ENCODE measurements at regions not wholly inside any gene's neighbourhood (a gene's known extent, or its start where the extent isn't known, plus 50 kb on each side); places are given as distances from the start of the nearest gene placed in this dataset.
"Not testable (repeated sequence)": the region's sequence is repeated elsewhere in the genome, so short reads cannot be mapped to it uniquely, and the experiment has no call there.

DNA sequence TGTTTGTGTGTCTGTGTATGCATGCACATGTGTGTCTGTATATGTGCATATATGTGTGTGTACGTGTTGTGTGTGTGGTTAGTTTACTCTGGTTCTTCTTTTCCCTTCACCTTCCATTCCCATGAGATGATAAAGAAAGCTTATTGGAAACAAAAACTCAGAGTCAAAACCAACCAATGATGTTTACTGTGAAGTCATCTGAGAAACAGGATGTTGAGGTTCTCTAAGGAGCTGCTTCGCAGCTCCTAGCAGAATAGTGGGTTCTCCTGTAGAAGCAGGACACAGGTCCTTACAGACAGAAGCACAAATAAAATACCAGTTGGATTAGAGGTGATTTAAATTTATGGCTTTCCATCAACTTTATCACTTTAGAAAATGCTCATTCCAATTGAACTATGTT lies 256.1 kb upstream of the PLET1 start:
- no peak for DNase-seq

DNA sequence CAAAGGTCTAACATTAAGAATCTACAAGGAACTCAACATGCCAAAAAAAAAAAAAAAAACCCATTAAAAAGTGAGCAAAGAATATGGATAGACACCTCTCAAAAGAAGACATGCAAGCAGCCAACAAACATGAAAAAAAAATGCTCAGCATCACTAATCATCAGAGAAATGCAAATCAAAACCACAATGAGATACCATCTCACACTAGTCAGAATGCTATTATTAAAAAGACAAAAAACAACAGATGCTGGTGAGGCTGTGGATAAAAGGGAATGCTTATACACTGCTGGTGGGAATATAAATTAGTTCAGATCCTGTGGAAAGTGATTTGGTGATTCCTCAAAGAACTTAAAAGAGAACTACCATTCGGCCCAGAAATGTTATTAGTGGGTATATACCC lies 257.7 kb upstream of the PLET1 start:
- DNase-seq, result no peak

DNA sequence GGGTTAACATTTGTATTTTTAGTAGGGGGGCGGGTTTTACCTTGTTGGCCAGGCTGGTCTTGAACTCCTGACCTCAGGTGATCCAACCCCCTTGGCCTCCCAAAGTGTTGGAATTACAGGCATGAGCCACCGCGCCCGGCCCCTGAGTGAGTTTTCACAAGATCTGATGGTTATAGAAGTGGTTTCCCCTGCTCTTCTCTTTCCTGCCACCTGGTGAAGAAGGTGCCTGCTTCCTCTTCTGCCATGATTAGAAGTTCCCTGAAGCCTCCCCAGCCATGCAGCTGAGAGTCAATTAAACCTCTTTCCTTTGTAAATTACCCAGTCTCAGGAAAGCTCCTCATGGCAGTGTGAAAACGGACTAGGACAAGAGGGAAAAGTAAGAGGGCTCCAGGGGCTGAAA lies 259.1 kb upstream of the PLET1 start:
- DNase-seq, result no peak

DNA sequence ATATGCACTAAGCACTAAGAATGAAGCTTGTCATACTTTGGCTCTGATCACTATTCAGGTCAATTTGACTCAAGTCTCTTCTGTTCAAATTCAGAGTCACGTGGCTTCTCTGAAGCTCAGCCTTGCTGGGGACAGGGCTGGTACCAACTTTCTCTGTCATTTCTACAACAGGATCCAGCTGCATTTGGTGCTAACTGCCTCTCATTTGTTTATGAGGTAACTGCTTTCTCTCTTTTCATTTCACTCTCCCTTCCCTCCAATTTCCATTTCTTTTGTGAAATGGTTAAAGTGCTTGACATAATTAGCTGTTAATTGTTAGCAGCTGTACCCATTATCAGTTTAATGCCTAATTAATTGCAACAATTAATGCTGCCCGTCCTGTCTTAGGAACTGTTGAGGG lies 259.7 kb upstream of the PLET1 start:
- DNase-seq, result no peak

DNA sequence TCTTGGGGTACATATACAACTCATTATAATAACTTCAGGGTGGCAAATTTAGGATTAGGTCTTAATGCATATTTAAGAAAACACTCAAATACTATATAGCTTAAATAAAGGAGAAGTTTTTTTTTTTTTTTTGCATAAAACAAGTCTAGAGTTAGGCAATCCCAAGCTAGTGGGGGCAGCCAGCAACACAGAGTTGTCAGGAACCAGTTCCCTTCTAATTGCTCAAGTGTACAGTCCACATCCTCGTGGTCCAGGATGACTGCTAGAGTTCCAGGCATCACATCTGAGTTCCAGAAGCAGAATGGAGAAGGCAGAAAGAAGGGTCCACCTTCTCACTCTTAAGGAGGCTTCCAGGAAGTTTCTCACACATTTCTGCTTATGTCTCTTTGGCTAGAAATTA lies 261.9 kb upstream of the PLET1 start:
- DNase-seq, result no peak

DNA sequence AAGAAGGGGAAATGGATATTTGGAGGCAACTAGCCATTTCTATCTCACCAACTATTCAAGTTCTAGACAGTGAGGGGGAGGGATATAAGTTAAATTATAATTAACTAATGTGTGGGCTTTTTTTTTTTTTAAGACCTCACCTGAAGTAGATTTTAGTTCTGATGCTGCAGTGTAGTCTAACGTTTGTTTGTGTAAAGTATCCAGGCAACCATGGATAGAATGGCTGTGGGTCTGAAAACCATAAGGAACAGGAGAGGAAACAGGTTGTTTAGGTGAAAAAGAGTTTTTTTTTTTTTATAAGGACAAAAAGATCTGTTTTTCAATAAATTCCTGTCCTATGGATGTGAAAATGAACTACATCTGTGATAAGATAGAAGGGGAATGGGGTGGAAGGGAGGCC lies 262.4 kb upstream of the PLET1 start:
- no peak for DNase-seq

DNA sequence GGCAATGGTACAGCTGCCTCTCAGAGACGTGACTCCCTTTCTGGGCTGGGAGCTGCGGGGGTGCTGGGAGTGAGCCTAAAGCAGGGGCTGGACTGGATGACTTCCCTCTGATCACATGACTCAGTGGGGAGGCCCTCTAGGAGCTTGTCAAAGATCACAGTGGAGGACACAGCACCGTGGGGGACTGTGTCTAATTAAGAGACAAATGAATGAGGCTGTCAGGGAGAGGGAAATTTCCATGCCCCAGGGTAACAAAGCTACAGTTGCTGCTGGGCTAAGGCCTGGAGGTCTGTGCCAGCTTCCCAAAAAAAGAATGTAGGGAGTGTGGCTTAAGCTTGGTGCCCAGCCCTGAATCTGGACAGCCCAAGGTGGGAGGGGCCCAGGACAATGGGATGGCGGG lies 262.8 kb upstream of the PLET1 start:
- DNase-seq, result no peak

DNA sequence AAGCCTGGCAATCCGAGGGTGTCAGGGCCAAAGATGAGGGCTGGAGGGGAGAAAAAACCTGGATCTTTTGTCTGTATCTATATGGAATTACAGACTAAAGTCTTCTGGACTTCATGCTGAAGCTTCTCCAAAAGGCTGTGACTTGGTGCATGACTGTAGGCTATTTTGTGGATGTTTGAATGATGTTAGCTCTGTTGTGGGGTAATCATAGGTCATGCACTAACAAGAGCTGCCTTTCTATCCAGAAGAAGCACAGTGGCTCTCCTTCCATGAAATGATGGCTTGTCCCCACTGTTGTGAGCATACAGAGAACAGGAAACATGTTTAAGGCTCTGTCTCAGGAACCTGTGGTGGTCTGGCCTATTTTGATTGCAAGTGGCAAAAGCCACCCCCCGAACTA lies 263.3 kb upstream of the PLET1 start:
- DNase-seq, result no peak

DNA sequence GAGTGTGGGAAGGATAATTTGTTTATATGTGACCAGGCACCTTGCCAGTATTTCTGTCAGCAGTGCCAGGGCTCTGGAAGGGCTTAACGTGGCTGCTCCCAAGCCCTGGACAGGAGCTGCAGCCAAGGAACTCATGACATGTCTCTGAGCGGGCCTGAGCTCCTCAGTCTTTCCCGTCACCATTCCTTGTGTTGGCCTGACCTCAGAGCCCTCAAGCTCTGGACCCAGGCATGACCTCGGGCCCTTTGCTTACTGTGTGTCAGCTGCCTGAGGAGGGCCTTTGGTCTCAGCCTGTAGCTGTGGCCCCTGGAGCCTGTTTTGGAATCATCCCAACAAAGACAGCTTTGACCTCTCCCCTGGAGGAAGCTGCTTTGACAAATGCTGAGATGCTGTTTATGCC lies 264.1 kb upstream of the PLET1 start:
- no peak for DNase-seq

DNA sequence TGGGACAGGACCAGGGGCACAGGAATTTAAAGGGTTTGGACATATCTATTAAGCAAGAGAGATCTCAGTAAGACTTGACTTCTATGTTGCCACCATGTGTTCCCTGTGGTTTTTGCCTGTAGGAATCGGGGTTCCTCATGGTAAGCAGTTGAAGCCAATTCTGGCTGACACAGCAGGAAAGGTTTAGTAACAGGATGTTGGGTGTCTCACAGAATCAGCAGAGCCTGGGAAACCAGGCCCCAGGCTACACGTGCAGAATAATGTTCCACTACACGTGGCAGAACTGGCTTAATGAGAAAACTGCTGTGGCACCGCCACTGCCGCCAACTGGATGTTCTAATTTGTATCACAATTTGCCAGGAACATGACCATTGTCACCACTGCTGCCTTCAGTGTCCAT lies 264.6 kb upstream of the PLET1 start:
- DNase-seq, result no peak

DNA sequence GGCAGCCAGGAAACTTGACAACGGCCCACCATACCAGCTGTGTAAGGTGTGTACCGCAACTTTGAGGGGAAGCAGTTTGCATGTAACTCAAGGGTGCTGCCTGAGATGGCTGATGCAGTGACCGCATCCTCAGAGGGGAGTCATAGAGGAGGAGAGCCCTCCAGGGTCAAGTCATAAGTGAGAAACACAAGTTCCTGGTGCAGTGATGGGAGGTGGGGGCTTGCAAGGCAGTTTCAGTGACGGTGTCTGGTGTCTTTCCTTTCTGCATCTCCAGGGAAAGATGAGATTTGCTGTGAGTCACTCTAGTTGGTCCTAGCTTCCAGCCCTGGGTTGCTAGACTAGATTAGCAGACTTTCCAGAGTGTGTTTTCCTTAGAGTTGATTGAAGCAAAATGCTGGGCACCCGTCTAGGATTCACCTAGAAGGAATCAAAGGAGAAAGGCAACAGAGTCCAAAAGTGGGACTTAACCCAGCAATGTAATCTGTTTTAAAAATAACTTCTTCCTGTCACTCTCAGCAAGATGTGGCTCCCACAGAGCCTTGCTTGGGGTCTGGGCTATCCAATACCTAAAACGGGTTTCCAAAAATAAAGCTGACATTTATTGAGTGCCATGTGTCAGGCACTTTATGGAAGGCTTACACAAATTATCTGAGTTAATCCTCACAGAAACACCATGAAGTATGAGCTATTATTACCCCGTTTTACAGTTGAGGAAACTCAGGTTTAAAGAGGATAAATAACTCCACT lies 265.4 kb upstream of the PLET1 start:
- DNase-seq, result no peak

DNA sequence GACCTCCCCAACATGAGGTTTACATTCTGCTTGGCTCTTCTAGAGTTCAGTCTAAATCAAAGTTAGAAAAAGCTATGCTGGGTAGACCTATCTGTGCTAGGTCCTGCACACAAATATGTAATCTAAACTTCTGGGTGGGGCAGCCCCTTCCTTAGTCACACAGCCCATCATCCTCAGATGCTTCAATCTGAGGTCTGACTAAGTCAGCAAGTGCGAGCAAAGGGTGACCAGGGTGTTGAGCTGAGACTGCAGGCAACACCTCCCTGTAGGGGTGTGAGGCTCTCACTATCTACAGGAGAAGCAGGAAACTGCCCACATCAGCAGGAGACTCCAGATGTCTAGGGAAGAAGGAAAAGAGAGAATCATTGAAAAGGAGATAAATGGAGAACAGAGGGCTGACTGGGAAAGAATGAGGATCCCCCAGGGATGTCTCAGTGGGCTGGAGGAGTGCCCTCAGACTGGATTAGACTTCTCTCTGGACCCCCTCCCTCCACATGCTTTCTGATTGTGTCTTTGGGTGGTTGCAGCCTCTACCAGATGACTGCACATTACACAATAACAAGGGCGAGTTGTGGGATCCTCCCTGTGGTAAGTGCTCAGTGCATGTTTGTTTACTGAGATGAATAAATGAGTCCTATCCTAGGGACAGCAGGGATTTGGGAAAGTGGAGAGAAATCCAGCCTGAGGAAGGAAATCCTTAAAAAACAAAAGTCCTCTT lies 266.2 kb upstream of the PLET1 start:
- no peak for DNase-seq

DNA sequence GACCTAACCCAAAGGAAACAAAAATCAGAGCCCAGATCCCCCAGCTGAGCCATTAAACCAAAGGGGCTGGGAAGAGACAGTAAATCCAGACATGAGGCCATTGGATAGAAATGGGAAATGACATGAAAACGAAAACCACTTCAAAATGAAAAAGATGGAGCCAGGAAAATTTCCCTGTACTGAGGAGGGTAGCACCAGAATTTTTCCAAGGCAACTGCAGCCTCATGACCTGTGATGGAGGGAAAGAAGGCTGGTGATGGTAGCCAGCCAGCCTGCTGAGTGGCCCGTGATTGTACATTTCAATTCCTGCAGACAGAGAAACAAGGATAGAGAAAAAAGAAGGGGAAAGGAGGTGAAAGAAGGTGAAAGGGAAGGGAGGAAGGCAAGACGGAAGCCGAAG lies 268.4 kb upstream of the PLET1 start:
- DNase-seq, result no peak

DNA sequence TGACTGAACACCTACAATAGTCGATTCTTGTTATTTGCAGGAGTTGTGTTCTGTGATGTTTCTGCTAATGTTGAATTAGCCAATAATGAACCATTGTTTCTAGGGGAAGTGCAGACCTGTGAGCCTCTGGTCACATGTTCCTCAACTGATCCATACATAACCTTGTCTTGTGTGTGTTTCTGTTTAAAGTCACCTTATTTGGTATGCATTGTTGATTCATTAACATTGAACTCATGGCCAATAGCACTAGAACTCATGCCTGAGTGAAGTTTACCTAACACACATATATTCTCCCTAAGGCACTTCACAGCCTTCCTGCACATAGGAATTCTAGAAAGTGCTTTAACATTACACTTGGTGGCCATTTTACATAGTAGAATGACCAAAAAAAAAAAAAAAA lies 271.8 kb upstream of the PLET1 start:
- no peak for DNase-seq

DNA sequence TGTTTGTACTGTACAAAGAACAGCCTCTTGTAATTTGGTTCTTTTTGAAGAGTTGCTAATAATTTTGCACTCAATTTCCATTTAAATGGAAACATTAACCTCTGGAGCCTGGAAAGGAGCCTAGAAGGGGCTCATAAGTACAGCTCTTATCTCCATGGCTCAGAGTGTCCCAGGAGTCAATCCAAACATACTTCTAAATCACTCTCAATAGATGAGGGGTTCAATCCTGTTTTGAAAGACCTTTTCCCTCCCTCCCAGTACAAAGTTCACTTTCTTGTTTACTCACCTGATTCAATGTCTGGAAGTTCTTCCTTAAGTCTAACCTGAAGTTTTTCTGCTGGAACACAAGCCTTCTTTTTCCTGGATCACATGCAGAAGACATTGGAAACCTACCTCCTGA lies 273.0 kb upstream of the PLET1 start:
- DNase-seq, result no peak

DNA sequence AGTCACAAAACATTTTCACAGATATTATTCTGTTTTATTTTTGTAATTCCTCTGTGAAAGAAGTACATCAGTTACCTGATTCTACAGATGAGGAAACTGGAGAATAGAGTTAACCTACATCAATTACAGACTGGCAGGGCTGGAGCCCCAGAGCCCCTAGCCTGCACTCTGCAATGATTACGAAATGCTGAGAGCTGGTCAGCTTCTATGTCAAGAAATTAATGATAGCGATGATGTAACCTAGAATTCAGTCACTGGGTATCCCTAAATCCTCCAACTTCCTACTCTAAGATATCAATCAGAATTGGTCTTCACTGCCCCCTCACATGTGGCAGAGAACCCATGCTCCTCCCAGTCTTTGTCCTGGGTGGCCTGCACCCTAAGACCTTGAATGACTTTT lies 273.5 kb upstream of the PLET1 start:
- DNase-seq, result no peak

DNA sequence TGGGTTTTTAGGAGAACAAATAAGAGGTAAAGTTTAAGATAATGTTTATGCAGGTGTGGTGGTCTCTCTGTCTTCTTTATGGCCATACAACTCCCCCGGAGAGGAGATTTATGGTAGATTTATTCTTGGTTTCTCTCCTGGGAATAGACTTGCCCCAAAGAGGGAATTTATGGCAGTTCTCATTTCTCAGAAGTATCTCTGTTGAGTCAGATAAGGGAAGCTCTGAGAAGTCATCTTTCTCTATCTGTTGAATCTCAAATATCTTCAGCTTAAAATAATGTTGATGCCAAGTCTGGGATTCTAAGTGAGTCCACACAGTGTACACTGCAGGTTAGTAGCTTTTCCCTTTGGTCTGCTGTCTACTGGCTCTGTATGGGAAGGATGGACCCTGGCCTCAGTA lies 276.4 kb upstream of the PLET1 start:
- no peak for DNase-seq

DNA sequence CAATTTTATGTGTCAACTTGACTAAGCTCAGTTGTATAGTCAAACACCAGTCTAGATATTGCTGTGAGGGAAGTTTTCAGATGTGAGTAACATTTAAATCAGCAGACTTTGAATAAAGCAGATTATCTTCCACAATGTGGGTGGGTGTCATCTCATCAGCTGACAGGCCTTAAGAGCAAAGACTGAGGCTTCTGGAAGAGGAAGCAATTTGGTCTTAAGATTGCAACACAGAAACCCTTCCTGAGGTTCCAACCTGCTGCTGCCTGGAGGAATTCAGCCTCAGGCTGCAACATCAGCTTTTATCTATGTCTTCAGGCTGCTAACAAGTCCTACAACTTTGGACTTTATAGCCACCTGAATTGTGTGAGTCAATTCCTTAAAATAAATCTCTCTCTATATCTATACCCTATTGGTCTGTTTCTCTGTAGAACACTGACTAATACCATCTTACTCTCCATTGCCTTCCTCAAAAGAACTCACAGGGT lies 277.2 kb upstream of the PLET1 start:
- DNase-seq, result no peak

DNA sequence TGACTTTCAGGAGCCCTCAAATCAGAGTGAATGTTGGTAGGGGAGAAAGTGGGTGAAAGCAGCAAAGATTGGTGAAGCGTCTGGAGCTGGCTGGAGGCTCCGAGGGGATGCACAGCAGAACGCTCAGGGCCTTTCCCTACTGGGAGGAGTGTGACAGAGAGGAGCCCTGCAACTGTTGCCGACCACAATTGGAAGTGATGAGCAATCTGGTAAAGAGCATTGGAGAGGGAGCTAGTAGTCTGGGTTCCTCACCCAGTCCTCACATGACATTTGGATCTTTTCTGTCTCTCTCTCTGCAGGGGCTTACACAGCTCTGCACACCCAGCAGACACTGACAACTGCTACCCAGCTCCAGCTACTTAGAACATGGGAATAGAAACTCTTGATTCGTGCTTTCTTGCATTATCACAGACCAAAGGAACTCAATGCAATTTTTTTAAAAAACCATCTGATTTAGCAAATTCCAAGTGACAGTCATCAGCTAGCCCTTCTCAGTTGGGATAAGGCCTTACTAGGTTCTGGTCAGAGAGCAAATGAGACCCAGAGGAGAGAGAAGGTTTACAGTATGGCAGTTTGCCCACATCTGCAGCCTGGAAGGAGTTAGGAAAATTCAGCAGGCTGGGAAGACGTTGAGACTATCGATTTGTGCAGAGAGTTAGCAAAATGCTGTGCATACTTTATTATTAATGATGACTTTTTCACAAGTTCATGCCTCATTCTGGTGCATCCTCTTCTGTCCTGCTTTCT lies 278.0 kb upstream of the PLET1 start:
- DNase-seq, result no peak

DNA sequence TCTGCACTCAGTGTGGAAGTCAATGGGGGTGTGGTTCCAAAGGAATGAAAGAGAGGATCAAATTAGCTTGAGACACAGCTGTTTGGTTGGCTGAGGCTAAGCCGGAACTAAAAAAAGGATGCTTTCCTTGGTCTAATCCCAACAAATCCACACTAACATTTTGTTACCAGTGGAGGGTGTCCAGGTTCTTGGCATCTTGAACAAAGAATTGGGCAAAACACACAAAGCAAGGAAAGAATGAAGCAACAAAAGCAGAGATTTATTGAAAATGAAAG lies 278.6 kb upstream of the PLET1 start:
- DNase-seq, result not testable (repeated sequence)

DNA sequence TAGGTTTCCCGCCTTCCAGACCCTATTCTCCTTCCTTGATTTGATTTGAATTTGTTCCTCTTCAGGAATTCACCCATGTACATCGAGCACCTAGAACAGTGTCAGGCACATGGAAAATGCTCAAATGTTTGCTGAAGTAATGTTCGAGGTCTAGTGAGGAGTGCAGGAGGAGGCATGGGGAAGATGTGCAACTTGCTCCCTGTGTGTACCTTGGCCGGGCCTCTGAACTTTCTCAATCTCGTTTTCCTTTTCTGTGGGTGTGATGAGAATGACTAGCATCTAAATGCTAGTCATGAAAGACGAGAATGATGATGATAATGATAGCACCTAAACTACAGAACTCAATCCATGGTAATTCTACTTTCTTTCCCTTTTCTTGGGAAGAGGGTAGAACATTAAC lies 279.1 kb upstream of the PLET1 start:
- no peak for DNase-seq

DNA sequence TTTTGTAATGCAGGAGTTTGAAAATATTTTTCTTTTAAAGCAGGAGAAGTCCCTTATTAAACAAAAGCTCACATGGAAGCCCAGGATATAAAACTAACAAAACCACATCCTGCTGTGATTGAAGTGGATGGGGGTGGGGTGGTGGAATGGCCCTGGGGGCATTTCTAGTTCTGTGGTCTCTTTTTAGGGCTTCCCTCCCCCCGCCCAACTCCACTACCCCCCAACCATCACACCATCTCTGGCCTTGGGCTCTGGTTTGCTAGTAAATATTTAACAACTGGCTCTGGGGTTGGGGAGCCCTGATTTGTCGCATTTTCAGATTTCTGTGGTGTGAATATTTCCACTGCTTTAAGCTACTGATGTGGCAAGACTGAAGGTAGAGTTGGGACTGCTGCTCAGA lies 279.6 kb upstream of the PLET1 start:
- DNase-seq, result no peak

DNA sequence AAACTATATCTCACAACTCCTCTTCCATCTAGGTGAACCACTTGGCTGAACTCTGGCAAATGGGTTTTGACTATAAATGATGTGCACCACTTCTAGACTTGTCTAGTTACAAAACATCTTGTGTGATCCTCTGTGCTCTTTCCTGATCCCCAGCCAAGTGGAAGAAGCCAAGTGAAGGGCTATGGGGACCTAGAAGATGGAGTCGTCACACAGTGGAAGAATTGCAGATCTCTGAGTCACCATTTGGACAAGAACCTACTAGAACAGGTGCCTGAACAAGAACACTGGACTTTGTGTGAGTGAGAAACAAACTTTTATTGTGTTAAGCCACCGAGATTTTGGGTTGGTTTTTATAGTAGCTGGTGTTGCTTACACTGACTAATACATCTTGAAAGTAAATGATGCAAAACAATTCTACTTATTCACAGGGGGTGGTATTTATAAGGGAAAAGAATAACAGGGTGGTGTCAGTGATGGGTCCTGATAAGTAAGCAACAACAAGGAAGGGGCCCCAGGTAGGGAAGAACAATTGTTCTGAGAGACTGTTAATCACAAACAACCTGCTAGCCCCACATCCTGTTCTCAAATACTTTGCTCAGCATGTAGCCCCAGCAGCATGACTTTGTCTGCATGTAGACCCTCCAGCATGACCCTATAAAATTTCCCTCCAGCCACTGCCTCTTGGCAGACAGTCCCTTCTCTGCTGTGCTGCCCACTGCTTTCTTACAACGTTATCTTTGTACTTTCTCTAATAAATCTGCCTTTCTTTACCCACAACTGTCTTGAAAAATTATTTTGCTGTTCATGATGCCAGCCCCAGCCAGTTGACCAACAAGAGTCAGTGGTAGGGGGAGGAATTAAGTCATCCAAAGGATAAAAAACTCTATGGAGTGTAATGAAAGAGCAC lies 280.7 kb upstream of the PLET1 start:
- DNase-seq, result no peak
